ENCODE measurements at regions not wholly inside any gene's neighbourhood (a gene's known extent, or its start where the extent isn't known, plus 50 kb on each side); places are given as distances from the start of the nearest gene placed in this dataset.

DNA sequence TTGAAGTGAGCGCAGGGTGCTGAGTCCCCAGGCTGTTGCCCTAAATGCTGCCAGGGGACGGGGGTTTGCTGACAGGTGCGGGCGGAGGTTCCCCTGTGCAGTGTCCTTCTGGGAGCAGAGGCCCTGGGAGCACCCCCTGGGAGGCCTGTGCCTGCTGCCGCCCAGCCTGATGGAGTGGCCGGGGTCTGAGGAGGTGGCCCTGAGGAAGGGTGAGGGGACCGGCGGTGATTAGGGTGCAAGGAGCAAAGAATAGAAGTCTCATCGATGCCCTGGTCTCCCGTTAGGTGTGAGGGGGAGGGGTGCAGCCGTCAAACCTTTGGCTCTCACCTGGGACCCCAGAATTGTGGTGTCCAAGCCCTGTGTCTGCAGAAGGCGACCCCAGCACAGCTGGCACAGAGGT is 1294.7 kb downstream of the BRD1 start:
- Histone ChIP-seq H3K27me3 (replicated peaks; ENCODE audit: insufficient read depth) (no peaks in the 10 kb centered on the region), H3K4me1 (ENCODE audit: control insufficient read depth in 1 of 2, low read depth in 2 of 2) (peaks cover 0 to 18% of the 10 kb centered on the region in 2 donors), H3K4me3 (no peak overlapping the region), H3K27ac (no peak overlapping the region), H3K9me3 (no peaks in the 10 kb centered on the region), H3K36me3 (no peaks in the 10 kb centered on the region)
- ATAC-seq (ENCODE audit: insufficient number of reproducible peaks, low FRiP score, low read depth) (no peak), DNase-seq (ENCODE audit: low spot score) (no peak)
- TF ChIP-seq, protein P1, sequence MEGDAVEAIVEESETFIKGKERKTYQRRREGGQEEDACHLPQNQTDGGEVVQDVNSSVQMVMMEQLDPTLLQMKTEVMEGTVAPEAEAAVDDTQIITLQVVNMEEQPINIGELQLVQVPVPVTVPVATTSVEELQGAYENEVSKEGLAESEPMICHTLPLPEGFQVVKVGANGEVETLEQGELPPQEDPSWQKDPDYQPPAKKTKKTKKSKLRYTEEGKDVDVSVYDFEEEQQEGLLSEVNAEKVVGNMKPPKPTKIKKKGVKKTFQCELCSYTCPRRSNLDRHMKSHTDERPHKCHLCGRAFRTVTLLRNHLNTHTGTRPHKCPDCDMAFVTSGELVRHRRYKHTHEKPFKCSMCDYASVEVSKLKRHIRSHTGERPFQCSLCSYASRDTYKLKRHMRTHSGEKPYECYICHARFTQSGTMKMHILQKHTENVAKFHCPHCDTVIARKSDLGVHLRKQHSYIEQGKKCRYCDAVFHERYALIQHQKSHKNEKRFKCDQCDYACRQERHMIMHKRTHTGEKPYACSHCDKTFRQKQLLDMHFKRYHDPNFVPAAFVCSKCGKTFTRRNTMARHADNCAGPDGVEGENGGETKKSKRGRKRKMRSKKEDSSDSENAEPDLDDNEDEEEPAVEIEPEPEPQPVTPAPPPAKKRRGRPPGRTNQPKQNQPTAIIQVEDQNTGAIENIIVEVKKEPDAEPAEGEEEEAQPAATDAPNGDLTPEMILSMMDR (IDR thresholded peaks at IDR 0.05): no peak

DNA sequence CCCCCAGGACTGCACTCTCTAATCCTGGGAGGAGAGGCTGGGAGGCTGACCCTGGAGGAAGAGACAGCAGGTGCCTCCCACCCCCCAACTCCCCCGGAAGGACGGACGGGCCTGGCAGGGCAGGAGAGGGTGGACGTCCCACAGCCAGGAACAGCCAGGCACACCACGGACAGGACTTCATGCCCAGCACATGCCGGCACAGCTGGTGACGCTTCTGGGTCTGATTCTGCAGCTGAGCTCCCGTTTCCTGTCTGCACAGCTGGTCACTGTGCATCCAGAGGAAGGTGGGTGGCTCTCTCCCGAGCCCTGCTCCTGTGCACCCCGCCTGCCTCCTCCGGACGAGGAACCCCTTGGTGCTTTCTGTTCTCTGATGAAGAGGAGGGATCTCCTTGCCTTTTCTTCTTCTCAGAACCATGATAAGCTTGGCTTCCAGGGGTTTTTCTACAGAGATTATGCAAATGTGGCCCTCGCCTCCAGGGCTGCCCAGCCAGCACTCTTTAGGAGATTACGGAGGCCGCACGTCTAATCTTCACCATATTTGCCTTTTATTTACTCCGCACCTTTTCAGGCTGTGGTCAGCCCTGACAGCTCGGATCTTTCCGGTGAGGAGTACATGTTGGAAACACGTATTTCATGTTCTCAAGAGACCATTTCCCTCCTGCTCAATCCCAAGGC is 1295.8 kb downstream of the BRD1 start:
- H3K4me1 ChIP-seq (ENCODE audit: control insufficient read depth in 1 of 2, low read depth in 2 of 2): peaks cover 0 to 9% of the 10 kb centered on the region in 2 donors
- ATAC-seq (ENCODE audit: insufficient number of reproducible peaks, low FRiP score, low read depth) (no peak), DNase-seq (ENCODE audit: low spot score) (no peak)
- H3K27me3 ChIP-seq (replicated peaks; ENCODE audit: insufficient read depth): no peaks in the 10 kb centered on the region
- TF ChIP-seq, protein P1 (IDR thresholded peaks at IDR 0.05): no peak
- no peak overlapping the region for H3K27ac ChIP-seq
- H3K9me3 ChIP-seq: no peaks in the 10 kb centered on the region
- no peaks in the 10 kb centered on the region for H3K36me3 ChIP-seq
- H3K4me3 ChIP-seq: no peak overlapping the region

DNA sequence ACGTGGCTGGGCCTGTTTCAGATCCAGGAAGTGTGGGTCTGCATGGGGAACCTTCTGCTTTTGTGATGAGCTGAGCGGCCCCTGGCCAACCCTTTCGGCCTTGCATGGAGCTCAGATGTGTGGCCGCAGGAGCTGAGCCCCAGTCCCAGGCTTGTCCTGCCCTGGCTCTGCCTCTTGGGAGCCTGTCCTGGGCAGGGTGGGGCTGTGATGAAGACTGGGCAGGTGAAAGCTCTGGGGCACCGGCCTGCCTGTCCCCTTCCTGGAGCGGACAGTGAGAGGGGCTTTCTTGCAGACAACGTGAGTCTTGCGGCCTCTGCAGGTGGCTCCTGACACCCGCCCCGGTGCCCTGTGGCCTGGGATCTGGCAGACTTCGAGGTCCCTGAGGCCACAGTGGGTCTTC is 1296.6 kb downstream of the BRD1 start:
- DNase-seq (ENCODE audit: low spot score) (no peak), ATAC-seq (ENCODE audit: insufficient number of reproducible peaks, low FRiP score, low read depth) (no peak)
- H3K4me3 ChIP-seq: no peak overlapping the region
- TF ChIP-seq, protein P1 (IDR thresholded peaks at IDR 0.05): no peak
- H3K27ac ChIP-seq: no peak overlapping the region
- no peaks in the 10 kb centered on the region for H3K27me3 ChIP-seq (replicated peaks; ENCODE audit: insufficient read depth)
- peaks cover 0 to 2% of the 10 kb centered on the region in 2 donors for H3K4me1 ChIP-seq (ENCODE audit: control insufficient read depth in 1 of 2, low read depth in 2 of 2)
- H3K9me3 ChIP-seq: no peaks in the 10 kb centered on the region
- no peaks in the 10 kb centered on the region for H3K36me3 ChIP-seq

DNA sequence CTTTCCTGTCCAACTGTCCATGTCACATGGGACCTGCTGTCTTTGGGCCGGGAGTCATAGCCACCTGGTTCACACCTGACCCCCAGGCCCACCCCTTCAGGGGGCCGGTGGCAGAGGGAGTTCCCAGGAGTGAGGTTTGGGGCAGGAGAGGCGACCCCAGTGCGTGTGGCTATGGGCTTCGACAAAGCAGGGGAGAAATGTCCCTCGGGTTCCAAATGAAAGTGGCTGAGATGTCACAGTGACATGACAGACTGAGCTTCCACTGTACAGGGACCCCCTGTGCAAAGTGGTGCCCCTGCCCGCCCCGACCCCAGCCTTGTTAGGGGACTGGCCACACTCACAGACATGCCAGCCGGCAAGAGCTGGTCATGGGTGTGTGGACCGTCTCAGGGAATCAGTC is 1297.0 kb downstream of the BRD1 start:
- Histone ChIP-seq H3K27me3 (replicated peaks; ENCODE audit: insufficient read depth) (no peaks in the 10 kb centered on the region), H3K9me3 (no peaks in the 10 kb centered on the region), H3K27ac (no peak overlapping the region), H3K4me3 (no peak overlapping the region), H3K4me1 (ENCODE audit: control insufficient read depth in 1 of 2, low read depth in 2 of 2) (no peaks in the 10 kb centered on the region), H3K36me3 (no peaks in the 10 kb centered on the region)
- no peak for ATAC-seq (ENCODE audit: insufficient number of reproducible peaks, low FRiP score, low read depth)
- TF ChIP-seq, protein P1 (IDR thresholded peaks at IDR 0.05): no peak
- no peak for DNase-seq (ENCODE audit: low spot score)

DNA sequence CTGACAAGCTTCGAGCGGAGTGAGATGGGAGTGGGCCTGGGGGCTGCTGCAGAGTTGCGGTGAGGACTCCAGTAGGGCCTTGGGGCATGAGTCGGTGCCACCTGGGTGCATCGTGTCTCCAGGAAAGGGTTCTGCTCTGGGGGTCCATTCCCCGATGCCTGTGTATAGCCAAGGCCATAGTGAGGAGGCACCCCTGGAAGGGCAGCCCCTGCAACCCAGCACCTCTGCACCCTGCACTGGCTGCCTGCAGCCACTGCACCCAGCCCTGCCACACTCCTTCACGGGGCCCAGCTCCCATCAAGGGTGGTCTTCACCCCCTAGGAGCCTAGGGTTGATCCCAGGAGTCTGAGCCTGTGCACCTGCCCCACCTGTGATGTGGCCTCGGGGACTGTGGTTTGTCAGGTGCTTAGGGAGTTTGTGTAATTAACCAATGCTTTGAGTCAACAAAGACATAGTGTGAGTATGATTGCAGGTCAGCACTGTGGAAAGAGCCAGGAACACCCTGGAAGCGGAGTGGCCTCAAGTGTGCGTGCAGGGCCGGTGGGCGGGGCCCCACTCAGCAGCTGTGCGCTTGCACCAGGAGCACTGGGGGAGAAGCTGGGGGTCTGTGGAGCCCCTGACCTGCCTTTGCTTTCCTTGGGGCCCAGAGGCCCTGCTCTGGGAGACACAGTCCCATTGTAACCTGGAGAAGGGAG is 1299.3 kb downstream of the BRD1 start:
- H3K36me3 ChIP-seq: no peaks in the 10 kb centered on the region
- ATAC-seq (ENCODE audit: insufficient number of reproducible peaks, low FRiP score, low read depth) (no peak), DNase-seq (ENCODE audit: low spot score) (no peak)
- no peaks in the 10 kb centered on the region for H3K27me3 ChIP-seq (replicated peaks; ENCODE audit: insufficient read depth)
- TF ChIP-seq, protein P1 (IDR thresholded peaks at IDR 0.05): no peak
- no peak overlapping the region for H3K4me3 ChIP-seq
- no peaks in the 10 kb centered on the region for H3K4me1 ChIP-seq (ENCODE audit: control insufficient read depth in 1 of 2, low read depth in 2 of 2)
- H3K9me3 ChIP-seq: no peaks in the 10 kb centered on the region
- H3K27ac ChIP-seq: no peak overlapping the region
